Liver (tissue), 3 donors: ENCODE measurements at regions not wholly inside any gene's neighbourhood (a gene's known extent, or its start where the extent isn't known, plus 50 kb on each side); places are given as distances from the start of the nearest gene placed in this dataset.

Experiments
- EGR1 ChIP-seq, 2 donors: IDR thresholded peaks; 2 replicates each; pipeline ENCODE4 v1.6.1; 2016 to 2018; ENCODE audit warnings: antibody characterized with exemption in 2 of 2, low read depth in 2 of 2
- FOXA1 ChIP-seq: IDR thresholded peaks from 2 replicates; pipeline ENCODE4 v1.6.1; 2016; ENCODE audit warnings: antibody characterized with exemption
- GABPA ChIP-seq, 2 donors: IDR thresholded peaks in 1 of 2; conservative IDR thresholded peaks in 1 of 2; 2 replicates each; pipeline ENCODE4 v1.6.1; 2016; ENCODE audit warnings: antibody characterized with exemption in 2 of 2, mild to moderate bottlenecking in 1 of 2, moderate library complexity in 1 of 2
- HNF4A ChIP-seq, 2 donors: conservative IDR thresholded peaks; 2 replicates each; pipeline ENCODE4 v1.6.1; 2016; ENCODE audit warnings: antibody characterized with exemption in 2 of 2, mild to moderate bottlenecking in 2 of 2
- HNF4G ChIP-seq: IDR thresholded peaks from 2 replicates; pipeline ENCODE4 v1.6.1; 2016; ENCODE audit warnings: antibody characterized with exemption
- JUND ChIP-seq, 2 donors: IDR thresholded peaks; 2 replicates each; pipeline ENCODE4 v1.6.1; 2016; ENCODE audit warnings: antibody characterized with exemption in 2 of 2
- MAX ChIP-seq: IDR thresholded peaks from 2 replicates; pipeline ENCODE4 v1.6.1; 2016; ENCODE audit warnings: antibody characterized with exemption
- RAD21 ChIP-seq, 2 donors: IDR thresholded peaks; 2 replicates each; pipeline ENCODE4 v1.6.1; 2016; ENCODE audit warnings: antibody characterized with exemption in 2 of 2, mild to moderate bottlenecking in 2 of 2
- SP1 ChIP-seq: IDR thresholded peaks from 2 replicates; pipeline ENCODE4 v1.6.1; 2018; ENCODE audit warnings: antibody characterized with exemption, mild to moderate bottlenecking
- TAF1 ChIP-seq: conservative IDR thresholded peaks from 2 replicates; pipeline ENCODE4 v1.6.1; 2016; ENCODE audit warnings: antibody characterized with exemption, mild to moderate bottlenecking
- YY1 ChIP-seq: IDR thresholded peaks from 2 replicates; pipeline ENCODE4 v1.6.1; 2016; ENCODE audit warnings: antibody characterized with exemption, mild to moderate bottlenecking
- TF ChIP-seq, protein P1 (sequence below): fragments of 150-350 bp; IDR thresholded peaks from 2 replicates; pipeline ENCODE4 v1.5.1; 2017; ENCODE audit warnings: improper control_type of control experiment, low read depth, low read length; ENCODE audit not compliant: missing input control
- TF ChIP-seq, protein P2 (sequence below): IDR thresholded peaks from 2 replicates; pipeline ENCODE4 v1.6.1; 2016; ENCODE audit warnings: antibody characterized with exemption, mild to moderate bottlenecking
- TF ChIP-seq, protein P3 (sequence below): IDR thresholded peaks from 2 replicates; pipeline ENCODE4 v1.6.1; 2016; ENCODE audit warnings: antibody characterized with exemption
- donor health status: healthy.
- donor health status: healthy.

DNA sequence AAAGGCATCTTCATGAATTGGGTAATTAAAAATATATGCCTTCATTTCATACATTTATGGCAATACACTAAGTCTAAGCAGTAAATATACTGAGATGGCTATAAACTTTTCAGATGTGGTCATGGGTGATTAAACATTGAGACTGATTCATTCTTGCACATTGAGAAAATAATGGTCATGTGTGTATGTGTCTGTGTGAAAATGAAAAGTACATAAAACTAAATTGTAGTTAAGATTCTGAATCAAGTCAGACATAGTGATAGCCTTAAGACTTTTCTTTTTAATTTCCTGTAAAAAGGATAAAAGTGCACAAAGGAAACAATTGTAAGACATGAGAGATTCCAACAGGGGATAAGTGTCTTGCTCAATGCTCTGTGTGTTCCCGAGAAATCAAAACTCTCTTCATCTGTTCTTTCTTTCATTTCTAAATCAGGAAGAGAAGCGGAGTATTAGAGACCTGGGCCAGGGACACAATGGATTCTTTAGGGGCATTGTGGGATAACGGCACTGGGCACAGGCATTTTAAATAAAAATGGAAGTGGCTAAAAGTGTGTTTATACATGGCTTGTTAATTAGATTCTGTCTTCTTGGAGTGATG, 69.8 kb upstream of the AGR3 start:
- TF ChIP-seq RAD21 (IDR thresholded peaks at IDR 0.05) (no peak), TAF1 (no peak), JUND (IDR thresholded peaks at IDR 0.05) (no peak), MAX (no peak), YY1 (no peak), GABPA (IDR thresholded peaks at IDR 0.05 in 1 of 2, conservative IDR thresholded peaks at IDR 0.05 in 1 of 2) (no peak), SP1 (no peak), HNF4G (no peak), HNF4A (conservative IDR thresholded peaks at IDR 0.05) (no peak), FOXA1 (no peak), EGR1 (IDR thresholded peaks at IDR 0.05; ENCODE audit: low read depth in 2 of 2) (no peak)
- TF ChIP-seq, protein P1, sequence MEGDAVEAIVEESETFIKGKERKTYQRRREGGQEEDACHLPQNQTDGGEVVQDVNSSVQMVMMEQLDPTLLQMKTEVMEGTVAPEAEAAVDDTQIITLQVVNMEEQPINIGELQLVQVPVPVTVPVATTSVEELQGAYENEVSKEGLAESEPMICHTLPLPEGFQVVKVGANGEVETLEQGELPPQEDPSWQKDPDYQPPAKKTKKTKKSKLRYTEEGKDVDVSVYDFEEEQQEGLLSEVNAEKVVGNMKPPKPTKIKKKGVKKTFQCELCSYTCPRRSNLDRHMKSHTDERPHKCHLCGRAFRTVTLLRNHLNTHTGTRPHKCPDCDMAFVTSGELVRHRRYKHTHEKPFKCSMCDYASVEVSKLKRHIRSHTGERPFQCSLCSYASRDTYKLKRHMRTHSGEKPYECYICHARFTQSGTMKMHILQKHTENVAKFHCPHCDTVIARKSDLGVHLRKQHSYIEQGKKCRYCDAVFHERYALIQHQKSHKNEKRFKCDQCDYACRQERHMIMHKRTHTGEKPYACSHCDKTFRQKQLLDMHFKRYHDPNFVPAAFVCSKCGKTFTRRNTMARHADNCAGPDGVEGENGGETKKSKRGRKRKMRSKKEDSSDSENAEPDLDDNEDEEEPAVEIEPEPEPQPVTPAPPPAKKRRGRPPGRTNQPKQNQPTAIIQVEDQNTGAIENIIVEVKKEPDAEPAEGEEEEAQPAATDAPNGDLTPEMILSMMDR, result no peak
- TF ChIP-seq, protein P2, sequence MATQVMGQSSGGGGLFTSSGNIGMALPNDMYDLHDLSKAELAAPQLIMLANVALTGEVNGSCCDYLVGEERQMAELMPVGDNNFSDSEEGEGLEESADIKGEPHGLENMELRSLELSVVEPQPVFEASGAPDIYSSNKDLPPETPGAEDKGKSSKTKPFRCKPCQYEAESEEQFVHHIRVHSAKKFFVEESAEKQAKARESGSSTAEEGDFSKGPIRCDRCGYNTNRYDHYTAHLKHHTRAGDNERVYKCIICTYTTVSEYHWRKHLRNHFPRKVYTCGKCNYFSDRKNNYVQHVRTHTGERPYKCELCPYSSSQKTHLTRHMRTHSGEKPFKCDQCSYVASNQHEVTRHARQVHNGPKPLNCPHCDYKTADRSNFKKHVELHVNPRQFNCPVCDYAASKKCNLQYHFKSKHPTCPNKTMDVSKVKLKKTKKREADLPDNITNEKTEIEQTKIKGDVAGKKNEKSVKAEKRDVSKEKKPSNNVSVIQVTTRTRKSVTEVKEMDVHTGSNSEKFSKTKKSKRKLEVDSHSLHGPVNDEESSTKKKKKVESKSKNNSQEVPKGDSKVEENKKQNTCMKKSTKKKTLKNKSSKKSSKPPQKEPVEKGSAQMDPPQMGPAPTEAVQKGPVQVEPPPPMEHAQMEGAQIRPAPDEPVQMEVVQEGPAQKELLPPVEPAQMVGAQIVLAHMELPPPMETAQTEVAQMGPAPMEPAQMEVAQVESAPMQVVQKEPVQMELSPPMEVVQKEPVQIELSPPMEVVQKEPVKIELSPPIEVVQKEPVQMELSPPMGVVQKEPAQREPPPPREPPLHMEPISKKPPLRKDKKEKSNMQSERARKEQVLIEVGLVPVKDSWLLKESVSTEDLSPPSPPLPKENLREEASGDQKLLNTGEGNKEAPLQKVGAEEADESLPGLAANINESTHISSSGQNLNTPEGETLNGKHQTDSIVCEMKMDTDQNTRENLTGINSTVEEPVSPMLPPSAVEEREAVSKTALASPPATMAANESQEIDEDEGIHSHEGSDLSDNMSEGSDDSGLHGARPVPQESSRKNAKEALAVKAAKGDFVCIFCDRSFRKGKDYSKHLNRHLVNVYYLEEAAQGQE, result no peak
- TF ChIP-seq, protein P3, sequence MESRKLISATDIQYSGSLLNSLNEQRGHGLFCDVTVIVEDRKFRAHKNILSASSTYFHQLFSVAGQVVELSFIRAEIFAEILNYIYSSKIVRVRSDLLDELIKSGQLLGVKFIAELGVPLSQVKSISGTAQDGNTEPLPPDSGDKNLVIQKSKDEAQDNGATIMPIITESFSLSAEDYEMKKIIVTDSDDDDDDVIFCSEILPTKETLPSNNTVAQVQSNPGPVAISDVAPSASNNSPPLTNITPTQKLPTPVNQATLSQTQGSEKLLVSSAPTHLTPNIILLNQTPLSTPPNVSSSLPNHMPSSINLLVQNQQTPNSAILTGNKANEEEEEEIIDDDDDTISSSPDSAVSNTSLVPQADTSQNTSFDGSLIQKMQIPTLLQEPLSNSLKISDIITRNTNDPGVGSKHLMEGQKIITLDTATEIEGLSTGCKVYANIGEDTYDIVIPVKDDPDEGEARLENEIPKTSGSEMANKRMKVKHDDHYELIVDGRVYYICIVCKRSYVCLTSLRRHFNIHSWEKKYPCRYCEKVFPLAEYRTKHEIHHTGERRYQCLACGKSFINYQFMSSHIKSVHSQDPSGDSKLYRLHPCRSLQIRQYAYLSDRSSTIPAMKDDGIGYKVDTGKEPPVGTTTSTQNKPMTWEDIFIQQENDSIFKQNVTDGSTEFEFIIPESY, result no peak
